ENCODE measurements at regions not wholly inside any gene's neighbourhood (a gene's known extent, or its start where the extent isn't known, plus 50 kb on each side); places are given as distances from the start of the nearest gene placed in this dataset.

DNA sequence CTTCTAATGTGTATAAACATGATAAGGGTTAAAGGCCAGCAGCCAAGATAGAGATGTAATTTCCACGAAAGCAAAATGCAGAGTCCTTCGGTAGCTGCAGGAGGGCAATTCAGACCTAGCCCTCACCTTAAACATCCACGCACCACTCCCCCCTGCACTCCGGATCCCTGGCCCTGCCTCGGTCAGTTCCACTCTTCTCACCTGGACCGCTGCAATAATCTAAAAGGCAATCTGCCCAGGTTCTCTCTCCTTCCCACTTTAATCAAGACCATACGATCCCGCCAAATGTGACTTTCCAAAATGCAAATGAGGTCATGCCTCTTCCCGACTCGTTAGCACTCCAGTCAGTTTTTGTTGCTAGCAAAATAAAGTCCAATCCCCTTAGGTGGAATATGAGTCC is 485.2 kb downstream of the EIPR1 start:
- no peaks in the 10 kb centered on the region for H3K36me3 ChIP-seq (ENCODE audit: low read depth)
- no peak overlapping the region for H3K4me3 ChIP-seq
- DNase-seq (no peak), ATAC-seq (no peak)
- H3K9me3 ChIP-seq, result peaks cover 4% of the 10 kb centered on the region
- intact Hi-C loops (cut with DNase I, micrococcal nuclease), result no loop called here
- H3K4me1 ChIP-seq (ENCODE audit: low read depth), result no peaks in the 10 kb centered on the region
- no peak for TF ChIP-seq CTCF (IDR thresholded peaks at IDR 0.05)

- intact Hi-C loops (cut with DNase I, micrococcal nuclease), result no loop called here
- no peaks in the 10 kb centered on the region for H3K4me1 ChIP-seq (ENCODE audit: low read depth)
- DNase-seq (no peak), ATAC-seq (no peak)
- H3K4me3 ChIP-seq, result no peak overlapping the region
- no peaks in the 10 kb centered on the region for H3K36me3 ChIP-seq (ENCODE audit: low read depth)
- TF ChIP-seq CTCF (IDR thresholded peaks at IDR 0.05), result no peak
- no peaks in the 10 kb centered on the region for H3K9me3 ChIP-seq
Measured at GRCh38 chr2:2890901-2891300, 486.7 kb downstream of the EIPR1 start.

DNA sequence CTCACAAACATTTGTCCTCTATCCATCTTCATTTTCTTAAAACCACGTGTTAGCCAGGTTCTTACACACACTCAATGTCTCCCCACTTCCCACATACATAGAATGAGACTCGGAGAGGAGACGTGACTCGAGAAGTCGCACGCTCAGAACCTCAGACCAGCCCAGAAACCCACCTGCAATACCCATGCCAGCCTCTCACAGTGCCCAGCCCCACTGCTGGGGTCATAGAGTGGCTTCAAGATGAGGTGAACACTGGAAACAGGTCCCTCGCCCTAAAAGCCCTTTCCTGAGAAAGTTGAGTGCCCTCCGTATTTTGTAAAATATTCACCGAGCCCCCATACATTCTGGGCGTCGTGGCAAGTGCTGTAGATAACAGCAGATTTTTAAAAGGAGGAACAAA is 487.4 kb downstream of the EIPR1 start:
- DNase-seq (no peak), ATAC-seq (no peak)
- no peaks in the 10 kb centered on the region for H3K4me1 ChIP-seq (ENCODE audit: low read depth)
- intact Hi-C loops (cut with DNase I, micrococcal nuclease), result no loop called here
- H3K9me3 ChIP-seq, result no peaks in the 10 kb centered on the region
- TF ChIP-seq CTCF (IDR thresholded peaks at IDR 0.05), result no peak
- no peak overlapping the region for H3K4me3 ChIP-seq
- no peaks in the 10 kb centered on the region for H3K36me3 ChIP-seq (ENCODE audit: low read depth)

DNA sequence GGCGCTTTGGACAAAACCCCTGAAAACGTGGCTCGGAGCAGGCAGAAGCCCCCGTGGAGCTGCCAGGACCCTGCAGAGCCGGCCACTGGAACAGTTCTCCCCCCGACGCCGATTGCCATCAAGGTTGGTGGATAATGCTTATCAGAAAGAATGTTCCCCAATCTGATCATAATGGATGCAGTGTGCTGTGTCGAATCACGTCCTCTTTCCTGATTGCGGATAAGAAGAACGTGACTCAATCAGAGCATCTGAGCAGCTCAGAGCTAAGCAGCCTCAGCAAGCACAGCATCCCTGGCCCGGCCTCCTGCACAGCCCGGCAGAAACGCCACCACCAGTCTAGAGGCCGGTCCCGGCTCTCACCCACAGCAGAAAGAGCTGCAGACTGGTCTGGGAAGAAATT is 488.0 kb downstream of the EIPR1 start:
- H3K4me3 ChIP-seq, result no peak overlapping the region
- H3K36me3 ChIP-seq (ENCODE audit: low read depth), result no peaks in the 10 kb centered on the region
- DNase-seq, result no peak
- intact Hi-C loops (cut with DNase I, micrococcal nuclease), result no loop called here
- H3K4me1 ChIP-seq (ENCODE audit: low read depth), result no peaks in the 10 kb centered on the region
- TF ChIP-seq CTCF (IDR thresholded peaks at IDR 0.05), result no peak
- no peak for ATAC-seq
- H3K9me3 ChIP-seq, result no peaks in the 10 kb centered on the region

GRCh38 chr2:2889141-2889540 is 488.5 kb downstream of the EIPR1 start:
- DNase-seq (no peak), ATAC-seq (no peak)
- Histone ChIP-seq H3K36me3 (ENCODE audit: low read depth) (no peaks in the 10 kb centered on the region), H3K4me1 (ENCODE audit: low read depth) (no peaks in the 10 kb centered on the region), H3K4me3 (no peak overlapping the region), H3K9me3 (no peaks in the 10 kb centered on the region)
- intact Hi-C loops (cut with DNase I, micrococcal nuclease), result no loop called here
- TF ChIP-seq CTCF (IDR thresholded peaks at IDR 0.05), result no peak

GRCh38 chr2:2887772-2888387 is 489.7 kb downstream of the EIPR1 start:
- no peaks in the 10 kb centered on the region for H3K4me1 ChIP-seq (ENCODE audit: low read depth)
- no peaks in the 10 kb centered on the region for H3K36me3 ChIP-seq (ENCODE audit: low read depth)
- H3K9me3 ChIP-seq, result peaks cover 5% of the 10 kb centered on the region
- H3K4me3 ChIP-seq, result no peak overlapping the region
- ATAC-seq, result no peak
- no peak for TF ChIP-seq CTCF (IDR thresholded peaks at IDR 0.05)
- DNase-seq, result no peak
- intact Hi-C loops (cut with DNase I, micrococcal nuclease), result no loop called here

Data from mucosa of descending colon (tissue), 3 donors.